ENCODE measurements at regions not wholly inside any gene's neighbourhood (a gene's known extent, or its start where the extent isn't known, plus 50 kb on each side); places are given as distances from the start of the nearest gene placed in this dataset.
"Not testable (repeated sequence)": the region's sequence is repeated elsewhere in the genome, so short reads cannot be mapped to it uniquely, and the experiment has no call there.

GRCh38 chr1:76687307-76688175 is 179.7 kb upstream of the ST6GALNAC5 start:
- DNase-seq (ENCODE audit: low read depth) = peak; percentile 26

- DNase-seq (ENCODE audit: low read depth) = peak; percentile 30
Measured at GRCh38 chr1:76690766-76691165, 176.5 kb upstream of the ST6GALNAC5 start.

GRCh38 chr1:76695535-76695934 is 171.7 kb upstream of the ST6GALNAC5 start:
- DNase-seq (ENCODE audit: low read depth) = no peak

- DNase-seq (ENCODE audit: low read depth) = no peak
Measured at GRCh38 chr1:76697361-76697760, 169.9 kb upstream of the ST6GALNAC5 start.

GRCh38 chr1:76699646-76700045 is 167.6 kb upstream of the ST6GALNAC5 start:
- DNase-seq (ENCODE audit: low read depth) = not testable (repeated sequence)

GRCh38 chr1:76700200-76700599 is 167.1 kb upstream of the ST6GALNAC5 start:
- DNase-seq (ENCODE audit: low read depth) = not testable (repeated sequence)

GRCh38 chr1:76705560-76705959 is 161.7 kb upstream of the ST6GALNAC5 start:
- DNase-seq (ENCODE audit: low read depth) = no peak

- no peak for DNase-seq (ENCODE audit: low read depth)
Measured at GRCh38 chr1:76713535-76713934, 153.7 kb upstream of the ST6GALNAC5 start.

- DNase-seq (ENCODE audit: low read depth) = no peak
Measured at GRCh38 chr1:76715474-76715873, 151.8 kb upstream of the ST6GALNAC5 start.

- DNase-seq (ENCODE audit: low read depth) = no peak
Measured at GRCh38 chr1:76723949-76724348, 143.3 kb upstream of the ST6GALNAC5 start.

- no peak for DNase-seq (ENCODE audit: low read depth)
Measured at GRCh38 chr1:76724816-76725215, 142.5 kb upstream of the ST6GALNAC5 start.

GRCh38 chr1:76725864-76726619 is 141.2 kb upstream of the ST6GALNAC5 start:
- DNase-seq (ENCODE audit: low read depth) = no peak

GRCh38 chr1:76727520-76727919 is 139.8 kb upstream of the ST6GALNAC5 start:
- no peak for DNase-seq (ENCODE audit: low read depth)

- DNase-seq (ENCODE audit: low read depth) = no peak
Measured at GRCh38 chr1:76729142-76729541, 138.1 kb upstream of the ST6GALNAC5 start.

- DNase-seq (ENCODE audit: low read depth) = no peak
Measured at GRCh38 chr1:76730027-76730426, 137.3 kb upstream of the ST6GALNAC5 start.

- DNase-seq (ENCODE audit: low read depth) = not testable (repeated sequence)
Measured at GRCh38 chr1:76738355-76738754, 128.9 kb upstream of the ST6GALNAC5 start.

GRCh38 chr1:76740956-76741355 is 126.3 kb upstream of the ST6GALNAC5 start:
- DNase-seq (ENCODE audit: low read depth) = not testable (repeated sequence)

- no peak for DNase-seq (ENCODE audit: low read depth)
Measured at GRCh38 chr1:76744989-76745388, 122.3 kb upstream of the ST6GALNAC5 start.

GRCh38 chr1:76746206-76746605 is 121.1 kb upstream of the ST6GALNAC5 start:
- no peak for DNase-seq (ENCODE audit: low read depth)

- no peak for DNase-seq (ENCODE audit: low read depth)
Measured at GRCh38 chr1:76754730-76755129, 112.5 kb upstream of the ST6GALNAC5 start.

- no peak for DNase-seq (ENCODE audit: low read depth)
Measured at GRCh38 chr1:76759171-76759860, 108.0 kb upstream of the ST6GALNAC5 start.

- peak; percentile 96 for DNase-seq (ENCODE audit: low read depth)
Measured at GRCh38 chr1:76759950-76760349, 107.3 kb upstream of the ST6GALNAC5 start.

All from renal cortical epithelial cell (primary cell).